Transverse colon (tissue), 3 donors: ENCODE measurements at regions not wholly inside any gene's neighbourhood (a gene's known extent, or its start where the extent isn't known, plus 50 kb on each side); places are given as distances from the start of the nearest gene placed in this dataset.

Experiments
- POLR2A ChIP-seq: fragments of 450-650 bp; IDR thresholded peaks from one replicate; pipeline ENCODE4 v1.6.1; 2016; ENCODE audit warnings: antibody characterized with exemption, mild to moderate bottlenecking, moderate library complexity
- TF ChIP-seq, protein P1 (sequence below), 5 experiments: fragments of 200-600 bp in 3 of 5; fragments of 450-650 bp in 2 of 5; sonication (generic) in 3 of 5; IDR thresholded peaks; 1 replicate in 2 of 5; 2 replicates in 3 of 5; pipeline ENCODE4 v1.5.1; 2016 to 2017; ENCODE audit warnings: antibody characterized with exemption in 5 of 5, inconsistent platforms in 3 of 5, mild to moderate bottlenecking in 2 of 5, moderate library complexity in 1 of 5

DNA sequence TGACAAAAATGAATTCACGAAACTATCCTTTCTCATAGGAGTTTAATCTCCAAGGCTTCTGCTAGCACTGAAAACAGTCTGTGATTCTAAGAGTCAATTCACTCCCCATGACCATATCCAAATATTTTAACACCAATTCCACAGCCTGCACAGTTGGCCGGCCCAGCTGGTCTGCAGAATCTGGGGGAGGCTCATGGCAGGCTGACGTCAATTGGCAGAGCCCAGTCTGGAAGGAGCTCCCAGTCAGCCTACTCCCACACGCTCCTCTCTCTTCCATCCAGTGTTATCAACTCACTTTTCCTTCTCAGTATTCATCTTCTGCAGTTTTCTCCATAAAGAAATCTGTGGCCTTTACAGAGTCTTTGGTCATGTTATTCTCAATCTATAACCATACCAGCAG lies 111.0 kb downstream of the TBXT start:
- TF ChIP-seq, protein P1, sequence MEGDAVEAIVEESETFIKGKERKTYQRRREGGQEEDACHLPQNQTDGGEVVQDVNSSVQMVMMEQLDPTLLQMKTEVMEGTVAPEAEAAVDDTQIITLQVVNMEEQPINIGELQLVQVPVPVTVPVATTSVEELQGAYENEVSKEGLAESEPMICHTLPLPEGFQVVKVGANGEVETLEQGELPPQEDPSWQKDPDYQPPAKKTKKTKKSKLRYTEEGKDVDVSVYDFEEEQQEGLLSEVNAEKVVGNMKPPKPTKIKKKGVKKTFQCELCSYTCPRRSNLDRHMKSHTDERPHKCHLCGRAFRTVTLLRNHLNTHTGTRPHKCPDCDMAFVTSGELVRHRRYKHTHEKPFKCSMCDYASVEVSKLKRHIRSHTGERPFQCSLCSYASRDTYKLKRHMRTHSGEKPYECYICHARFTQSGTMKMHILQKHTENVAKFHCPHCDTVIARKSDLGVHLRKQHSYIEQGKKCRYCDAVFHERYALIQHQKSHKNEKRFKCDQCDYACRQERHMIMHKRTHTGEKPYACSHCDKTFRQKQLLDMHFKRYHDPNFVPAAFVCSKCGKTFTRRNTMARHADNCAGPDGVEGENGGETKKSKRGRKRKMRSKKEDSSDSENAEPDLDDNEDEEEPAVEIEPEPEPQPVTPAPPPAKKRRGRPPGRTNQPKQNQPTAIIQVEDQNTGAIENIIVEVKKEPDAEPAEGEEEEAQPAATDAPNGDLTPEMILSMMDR (IDR thresholded peaks at IDR 0.05) = no peak
- TF ChIP-seq POLR2A = no peak
